Activated CD4-positive, alpha-beta T cell treated with anti-CD3 and anti-CD28 coated beads, Interleukin-2, amount 50 U/mL, for 4 hours (primary cell): ENCODE measurements at regions not wholly inside any gene's neighbourhood (a gene's known extent, or its start where the extent isn't known, plus 50 kb on each side); places are given as distances from the start of the nearest gene placed in this dataset.

Experiments used
- DNase-seq, 2 experiments: peaks; one replicate each; pipeline ENCODE4 v3.0.0-alpha.2; 2020

DNA sequence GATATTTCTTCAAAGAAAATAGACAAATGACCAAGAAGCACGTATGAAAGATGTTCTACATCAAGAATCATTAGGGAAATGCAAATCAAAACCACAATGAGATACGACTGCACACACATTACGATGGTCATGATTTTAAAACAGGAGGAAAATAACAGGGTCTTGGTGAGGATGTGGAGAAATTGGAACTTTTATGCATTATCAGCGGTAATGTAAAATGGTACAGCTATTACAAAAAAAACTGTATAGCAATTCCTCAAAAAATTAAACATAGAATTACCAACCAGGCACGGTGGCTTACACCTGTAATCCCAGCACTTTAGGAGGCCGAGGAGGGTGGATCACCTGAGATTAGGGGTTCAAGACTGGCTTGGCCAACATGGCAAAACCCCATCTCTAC, 178.8 kb upstream of the NEBL start:
- DNase-seq, result no peak

DNA sequence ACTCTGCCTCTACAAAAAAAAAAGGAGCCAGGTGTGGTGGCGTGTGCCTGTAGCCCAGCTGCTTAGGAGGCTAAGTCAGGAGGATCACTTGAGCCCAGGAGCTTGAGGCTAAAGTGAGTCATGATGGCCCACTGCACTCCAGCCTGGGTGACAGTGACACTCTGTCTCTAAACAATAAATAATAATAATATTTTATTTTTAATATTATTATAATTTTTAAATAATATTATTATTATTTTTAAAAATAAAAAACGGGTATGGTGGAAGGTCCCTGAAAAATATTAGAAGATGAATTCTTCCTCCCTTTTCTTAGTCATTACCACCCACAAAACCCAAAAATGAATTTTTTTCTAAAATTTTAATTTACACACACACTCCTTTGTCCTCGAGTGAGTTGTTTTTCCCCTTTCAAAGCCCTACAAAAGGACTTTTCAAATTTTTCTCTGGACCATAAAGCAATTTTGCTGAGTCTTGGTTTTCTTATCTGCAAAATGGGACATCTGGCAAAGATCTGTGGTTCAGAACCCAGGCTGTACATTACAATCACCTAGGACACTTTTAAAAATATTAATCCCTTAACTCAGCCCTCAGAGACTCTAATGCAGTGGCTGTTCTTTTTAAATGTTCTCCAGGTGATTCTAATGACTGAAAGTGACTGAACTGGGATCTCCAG, 174.0 kb upstream of the NEBL start:
- no peak for DNase-seq

DNA sequence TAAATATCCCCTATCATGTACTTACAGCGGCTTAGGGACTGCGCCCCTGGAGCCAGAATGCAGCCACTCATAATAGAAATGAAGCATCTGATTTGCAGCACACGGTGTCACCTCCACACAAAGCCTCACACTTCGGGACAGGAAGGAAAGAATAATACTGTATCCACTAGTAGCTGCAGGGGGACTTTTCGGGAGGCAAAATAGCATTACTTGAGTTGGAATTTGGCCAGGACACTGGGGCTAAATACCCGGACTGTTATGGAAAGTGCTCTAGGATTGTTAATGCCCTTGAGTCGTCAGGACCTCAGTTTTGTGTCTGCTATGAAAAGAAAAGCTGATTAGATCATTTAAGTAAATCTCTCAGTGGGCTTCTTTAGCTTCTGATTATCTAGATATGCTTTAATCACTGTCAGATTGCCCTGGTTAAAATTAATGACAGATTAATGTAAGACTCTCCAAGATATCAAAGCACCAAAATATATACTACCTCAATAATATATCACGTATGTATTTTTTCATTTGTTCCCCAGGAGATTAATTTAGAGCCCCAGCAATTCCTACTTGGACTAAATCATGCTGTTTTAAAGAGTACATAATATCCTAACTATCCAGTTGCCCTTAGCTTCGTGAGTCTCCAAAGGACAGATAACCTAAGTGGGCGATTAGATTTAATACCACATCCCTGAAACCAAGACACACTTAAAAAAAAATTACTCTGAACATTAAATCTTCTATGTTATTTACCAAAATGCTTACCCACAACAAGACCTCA, 173.0 kb upstream of the NEBL start:
- DNase-seq, result no peak

DNA sequence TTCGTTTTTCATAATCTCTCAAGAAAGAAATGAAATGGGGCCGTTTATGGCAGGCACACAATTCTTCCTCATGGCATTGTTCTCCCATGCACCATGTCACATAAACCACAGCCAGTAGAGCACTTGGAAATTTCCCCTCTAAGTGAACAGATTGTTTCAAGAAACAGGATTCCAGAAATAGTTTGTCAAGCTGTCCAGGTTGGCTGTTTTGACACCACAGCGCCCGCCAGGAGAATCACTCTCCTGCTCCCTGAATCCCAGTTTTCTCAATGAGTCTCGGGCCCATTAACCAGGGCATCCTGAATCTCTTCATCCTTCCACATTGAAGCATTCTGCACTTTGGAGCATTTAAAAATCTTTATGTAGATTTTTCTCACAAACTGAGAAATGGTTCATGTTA, 172.2 kb upstream of the NEBL start:
- no peak for DNase-seq

DNA sequence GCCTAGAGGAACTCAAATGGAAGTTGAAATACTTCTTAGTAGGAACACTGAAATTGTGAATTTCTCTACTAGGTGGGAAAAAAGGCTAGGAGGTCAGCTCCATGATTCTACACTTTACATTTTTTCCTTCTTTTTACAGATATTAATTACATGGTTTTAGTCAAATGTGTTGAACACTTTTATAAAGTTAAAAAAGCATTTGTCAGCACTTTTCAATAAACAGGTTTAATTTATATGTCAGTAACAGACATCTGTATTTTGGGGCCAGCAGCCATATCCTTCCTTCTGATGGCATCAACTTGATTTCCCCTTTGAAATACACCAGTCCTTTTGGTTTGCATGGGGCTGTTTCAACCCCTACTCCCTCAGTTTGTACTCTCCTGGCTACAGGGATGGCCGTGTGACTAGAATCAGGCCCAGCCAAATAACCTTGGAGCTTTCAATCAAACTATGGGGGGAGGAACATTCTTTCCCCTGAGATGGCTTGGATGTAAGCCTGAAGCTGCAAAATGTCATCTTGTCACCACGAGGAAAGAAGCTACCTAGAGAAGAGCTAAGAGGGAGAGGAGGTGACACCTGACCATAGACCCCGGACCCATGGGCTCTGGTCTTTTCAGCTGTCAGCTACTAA, 171.0 kb upstream of the NEBL start:
- no peak for DNase-seq

DNA sequence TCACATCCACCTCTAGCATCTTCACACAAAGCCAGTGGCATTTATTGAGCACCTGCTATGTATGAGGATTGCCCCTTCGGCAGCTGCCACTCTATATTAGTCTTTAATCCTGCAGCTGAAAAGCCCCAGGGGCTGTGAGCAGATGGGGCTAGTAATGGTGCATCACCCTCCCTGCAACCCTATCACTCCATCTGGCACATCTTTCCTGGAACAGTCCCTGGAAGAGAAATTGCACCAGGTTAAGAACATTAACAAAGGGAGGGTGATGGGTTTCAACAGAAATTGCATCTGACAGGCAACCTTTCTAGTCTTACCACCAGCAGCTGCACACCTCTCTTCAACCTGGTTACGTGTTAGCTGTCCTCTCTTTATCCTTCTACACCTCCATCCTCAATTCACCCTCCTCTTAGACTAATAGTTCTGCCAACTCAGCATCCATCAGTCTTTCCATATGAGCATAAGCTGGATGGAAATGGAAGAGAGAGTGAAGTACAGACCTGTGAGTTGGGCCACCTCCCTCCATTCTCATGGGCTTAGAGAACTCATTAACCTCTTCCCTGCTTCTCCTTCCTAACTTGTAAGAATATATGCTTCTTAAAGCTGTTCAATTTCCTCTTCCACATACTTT, 168.6 kb upstream of the NEBL start:
- DNase-seq, result no peak

DNA sequence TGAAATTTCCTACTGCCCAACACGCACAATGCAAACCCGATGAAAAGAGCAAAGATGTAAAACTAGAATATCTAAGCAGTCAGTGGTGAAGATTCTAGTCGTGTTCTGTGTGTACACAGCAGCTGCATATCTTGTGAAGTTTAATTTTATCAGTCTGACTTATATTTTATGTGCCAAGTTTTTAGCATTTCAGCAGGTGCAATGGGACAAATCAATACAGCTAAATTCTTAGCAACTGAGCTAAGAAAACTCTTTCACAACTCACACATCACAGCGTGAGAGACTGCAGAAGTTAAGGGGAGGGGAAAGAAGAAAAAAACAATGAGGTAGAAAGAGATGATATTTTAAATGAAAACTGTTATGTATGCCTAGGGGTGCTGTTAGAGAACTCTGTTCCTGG, 164.9 kb upstream of the NEBL start:
- no peak for DNase-seq

DNA sequence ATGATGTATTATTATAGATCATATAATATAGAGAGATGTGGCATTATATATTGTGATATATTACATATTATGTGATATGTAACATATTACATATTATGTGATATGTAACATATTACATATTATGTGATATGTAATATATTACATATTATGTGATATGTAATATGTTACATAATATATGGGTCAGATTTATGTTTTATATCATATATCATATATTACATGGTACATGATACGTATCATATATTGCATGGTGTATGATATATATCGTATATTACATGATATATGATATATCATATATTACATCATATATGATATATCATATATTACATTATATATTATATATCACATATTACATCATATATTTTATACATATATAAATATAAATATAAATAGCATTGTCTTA, 164.1 kb upstream of the NEBL start:
- DNase-seq, result no peak

DNA sequence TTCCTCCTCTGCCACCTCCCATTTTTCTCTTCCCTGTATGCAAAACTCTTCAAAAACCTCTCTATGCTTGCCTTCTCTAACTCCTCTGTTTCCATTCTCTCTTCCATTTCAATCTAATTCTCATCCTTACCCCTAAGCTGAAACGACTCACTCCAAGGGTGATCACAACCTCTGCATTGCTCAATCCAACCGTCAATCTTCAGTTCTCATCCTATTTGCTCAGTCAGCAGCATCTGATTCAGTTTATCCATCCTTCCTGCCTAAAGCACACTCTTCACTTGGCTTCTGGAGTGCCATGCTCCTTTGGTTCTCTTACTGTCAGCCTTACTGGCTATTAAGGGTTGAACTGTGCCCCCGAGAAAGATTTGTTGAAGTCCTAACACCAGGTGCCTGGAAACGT, 163.5 kb upstream of the NEBL start:
- no peak for DNase-seq

DNA sequence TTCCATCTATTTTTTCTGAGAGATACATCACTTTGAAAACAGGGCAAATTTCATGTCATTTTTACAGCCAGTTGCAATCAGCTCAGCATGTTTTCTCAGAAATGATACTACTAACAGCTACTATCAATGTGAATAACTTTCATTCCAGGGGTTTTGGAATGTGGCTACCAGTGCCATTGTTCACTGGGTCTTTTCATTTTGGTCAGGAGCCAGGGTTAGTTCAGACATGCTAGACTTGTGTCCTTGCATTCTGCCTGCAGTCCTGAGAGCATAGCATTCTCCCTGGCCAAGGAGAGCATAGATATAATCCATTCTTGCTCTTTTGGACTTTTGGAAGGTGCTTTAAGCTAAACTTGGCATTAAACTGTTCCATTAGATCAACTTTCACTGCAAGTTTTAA, 160.9 kb upstream of the NEBL start:
- DNase-seq, result no peak

DNA sequence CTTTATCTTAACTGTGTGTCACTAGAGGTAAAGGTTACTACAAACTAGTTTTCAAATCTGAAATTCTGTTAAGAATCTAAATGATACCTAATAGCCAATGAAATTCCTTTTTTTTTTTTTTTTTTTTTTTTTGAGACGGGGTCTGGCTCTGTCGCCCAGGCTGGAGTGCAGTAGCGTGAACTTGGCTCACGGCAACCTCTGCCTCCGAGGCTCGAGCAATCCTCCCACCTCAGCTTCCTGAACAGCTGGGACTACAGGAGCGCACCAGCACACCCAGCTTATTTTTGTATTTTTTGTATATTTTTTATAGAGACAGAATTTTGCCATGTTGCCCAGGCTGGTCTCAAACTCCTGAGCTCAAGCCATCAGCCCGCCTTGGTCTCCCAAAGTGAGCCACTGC, 160.3 kb upstream of the NEBL start:
- no peak for DNase-seq

DNA sequence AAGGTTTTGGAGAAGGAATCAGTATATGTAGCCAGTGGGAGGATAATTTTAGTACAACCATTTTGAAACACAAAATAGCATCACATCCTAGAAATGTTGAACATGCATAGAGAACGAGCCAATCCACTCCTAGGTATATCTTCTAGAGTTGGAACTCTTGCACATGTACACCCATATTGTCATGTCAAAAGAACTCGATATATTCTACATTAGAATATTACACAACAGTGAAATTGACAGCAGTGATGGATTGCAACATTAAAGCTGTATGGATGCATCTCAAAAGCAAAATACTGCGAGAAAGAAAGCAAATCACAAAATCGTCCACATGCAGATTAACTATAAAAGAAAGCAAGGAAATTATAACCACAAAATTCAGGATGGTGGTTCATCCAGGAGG, 159.3 kb upstream of the NEBL start:
- no peak for DNase-seq

DNA sequence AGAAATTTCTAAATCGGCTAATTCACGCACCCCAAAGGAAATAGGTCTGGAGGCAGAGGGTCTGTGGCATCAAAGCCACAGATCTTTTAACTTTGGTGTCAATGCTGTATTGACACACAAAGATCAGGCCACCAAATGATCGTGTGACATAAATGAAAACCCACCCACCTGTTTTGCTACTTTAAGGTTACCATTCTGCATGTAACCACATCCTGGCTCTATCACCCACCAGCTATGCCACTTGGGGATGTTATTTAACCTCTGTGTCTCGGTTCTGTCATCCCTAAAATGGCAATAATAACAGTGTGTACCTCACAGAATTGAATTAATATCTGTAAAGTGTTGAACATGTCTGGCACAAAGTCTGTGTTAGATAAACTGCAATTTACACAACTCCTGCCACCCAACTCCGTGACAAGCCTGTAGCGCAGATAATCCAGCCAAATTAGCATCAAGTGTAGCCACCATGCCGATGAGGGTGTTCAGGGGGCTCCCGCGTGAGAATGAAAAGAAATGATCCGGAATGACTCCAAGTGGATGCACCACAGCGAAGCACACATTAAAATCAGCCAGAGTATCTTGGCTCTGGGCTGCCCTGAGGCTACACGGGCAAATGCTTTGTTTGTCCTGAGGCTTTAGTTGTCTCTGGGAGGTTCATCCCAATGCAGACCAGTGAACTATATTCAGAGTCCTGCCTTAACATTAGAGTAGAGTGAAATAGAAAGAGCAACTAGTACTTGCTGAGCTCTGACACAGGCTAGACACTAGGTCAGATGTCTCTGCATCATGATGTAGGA, 158.4 kb upstream of the NEBL start:
- no peak for DNase-seq

DNA sequence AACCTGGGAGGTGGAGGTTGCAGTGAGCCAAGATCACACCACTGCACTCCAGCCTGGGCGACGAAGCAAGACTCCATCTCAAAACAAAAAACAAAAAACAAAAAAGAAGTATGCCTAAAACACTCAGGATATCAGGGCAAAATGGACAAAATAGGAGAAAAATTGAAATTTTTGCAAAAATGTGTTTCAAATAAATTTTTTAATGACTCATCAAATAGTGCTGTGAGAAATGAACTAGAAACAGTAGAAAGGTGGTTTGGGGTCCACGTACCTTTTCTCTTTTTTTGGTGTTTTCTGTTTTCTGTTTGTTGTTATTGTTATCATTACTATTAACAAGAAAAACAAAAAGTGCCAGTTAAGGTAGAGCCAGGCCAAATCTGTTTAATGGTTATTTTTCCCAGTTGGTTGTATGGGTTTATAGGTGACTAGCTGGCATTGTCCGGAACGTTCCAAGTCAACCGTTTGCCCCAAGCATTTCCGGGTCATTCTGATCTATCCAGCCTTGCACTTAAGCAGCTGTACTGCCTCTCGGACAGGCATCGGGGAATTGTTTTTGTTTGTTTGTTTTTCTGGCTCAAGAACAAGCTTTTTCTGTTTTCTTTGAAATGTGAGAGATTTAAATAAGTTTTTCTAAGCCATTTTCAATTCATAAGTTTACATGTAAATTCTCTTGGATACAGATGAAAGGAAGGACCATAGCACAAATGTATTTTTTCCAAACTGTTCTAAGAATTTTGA, 157.0 kb upstream of the NEBL start:
- no peak for DNase-seq

DNA sequence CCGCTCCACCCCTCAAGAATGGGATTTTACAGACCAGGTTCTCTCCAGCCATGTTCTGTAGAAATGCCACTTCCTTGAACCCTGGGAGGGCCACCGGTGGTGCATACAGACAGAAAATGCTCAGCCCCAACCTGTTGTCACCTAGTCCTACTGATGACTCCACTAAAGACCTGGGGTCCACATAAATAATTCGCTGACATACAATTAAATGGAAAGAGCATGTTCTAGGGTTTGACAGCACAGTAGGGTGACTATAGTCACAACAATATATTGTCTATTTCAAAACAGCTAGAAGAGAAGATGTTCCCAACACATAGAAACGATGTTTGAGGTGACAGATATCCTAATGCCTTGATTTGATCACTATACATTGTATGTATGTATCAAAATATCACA, 155.6 kb upstream of the NEBL start:
- DNase-seq, result no peak

DNA sequence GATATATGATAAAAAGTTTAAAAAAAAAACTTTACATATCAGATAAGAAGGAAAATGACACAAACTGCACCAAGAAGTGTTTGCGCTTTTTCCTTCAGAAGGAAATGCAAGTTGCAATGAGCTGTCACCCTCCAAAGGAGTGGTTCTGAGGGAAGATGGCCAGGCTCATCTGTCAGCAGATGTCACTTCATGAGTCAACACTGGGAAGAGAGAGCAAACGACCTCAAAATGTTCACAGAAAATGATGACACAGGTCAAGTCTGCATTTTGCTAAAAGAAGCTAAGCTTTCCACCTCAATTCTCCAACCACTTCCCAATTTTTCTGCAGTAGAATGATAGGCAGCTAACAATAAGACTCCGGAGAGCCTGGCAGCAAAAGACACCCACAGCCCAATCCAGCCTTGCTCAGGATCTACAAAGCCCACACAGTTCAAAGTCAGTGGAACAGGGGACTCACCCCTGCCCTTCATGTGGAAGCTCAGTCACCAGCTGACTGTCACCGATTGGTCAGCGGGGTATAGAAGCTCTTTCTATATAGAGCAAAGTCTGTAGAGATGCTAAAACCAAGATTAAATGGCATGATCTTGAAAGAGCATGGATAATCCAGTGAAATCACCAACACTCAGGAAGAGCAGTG, 155.1 kb upstream of the NEBL start:
- no peak for DNase-seq

DNA sequence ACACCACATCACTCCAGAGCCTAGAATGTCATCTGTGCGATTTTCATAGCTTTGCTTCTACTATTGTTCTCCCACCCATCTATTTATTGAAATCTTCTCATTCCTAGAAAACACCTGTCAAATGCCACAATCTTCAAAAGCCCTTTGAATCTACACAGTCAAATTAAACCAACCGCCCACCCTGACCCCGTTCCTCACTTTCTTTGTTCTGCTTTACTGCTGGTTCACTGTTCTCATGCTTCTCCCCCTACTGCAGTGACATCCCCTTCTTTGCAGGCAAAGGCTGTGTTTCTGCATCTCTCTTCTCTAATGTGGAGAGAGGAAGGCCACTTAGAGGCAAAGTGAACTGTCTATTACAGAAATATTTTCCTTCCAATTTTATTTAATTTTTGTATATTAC, 152.4 kb upstream of the NEBL start:
- no peak for DNase-seq

DNA sequence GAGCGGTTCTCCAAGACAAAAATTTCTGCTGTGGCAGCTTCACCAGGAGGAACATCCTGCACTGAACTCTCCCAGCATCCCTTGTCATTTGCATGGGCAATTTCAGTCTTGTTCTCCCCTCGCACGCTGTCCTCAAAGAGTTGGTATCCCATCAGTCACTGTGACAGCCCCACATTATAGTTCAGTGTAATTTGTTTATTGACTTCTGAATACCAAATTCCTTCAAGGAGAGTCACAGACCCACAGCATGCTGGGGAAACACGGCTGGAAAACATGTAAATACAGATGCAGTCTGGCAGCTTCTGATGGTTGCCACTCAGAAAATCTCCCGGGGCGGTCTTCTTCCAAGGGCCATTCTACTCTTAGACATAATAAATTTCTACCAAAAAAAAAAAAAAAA, 151.0 kb upstream of the NEBL start:
- DNase-seq, result no peak

DNA sequence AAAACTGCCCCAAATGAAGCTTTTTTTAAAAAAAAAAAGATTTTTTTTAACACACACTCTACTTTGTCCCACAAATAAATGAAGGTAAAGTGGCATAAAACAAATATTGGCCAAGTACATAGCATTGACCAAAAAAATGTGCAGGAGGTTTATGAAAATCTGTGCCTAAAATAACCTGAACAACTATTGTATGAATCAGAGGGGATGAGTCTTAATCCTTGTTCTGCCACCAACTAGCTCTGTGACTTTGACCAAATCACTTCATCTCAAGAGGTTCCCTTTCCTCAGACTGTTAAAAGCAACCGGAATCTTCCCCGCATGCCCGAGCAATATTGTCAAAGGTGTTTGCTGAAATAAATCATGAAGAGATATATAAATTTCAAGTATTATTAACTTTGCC, 150.4 kb upstream of the NEBL start:
- no peak for DNase-seq

DNA sequence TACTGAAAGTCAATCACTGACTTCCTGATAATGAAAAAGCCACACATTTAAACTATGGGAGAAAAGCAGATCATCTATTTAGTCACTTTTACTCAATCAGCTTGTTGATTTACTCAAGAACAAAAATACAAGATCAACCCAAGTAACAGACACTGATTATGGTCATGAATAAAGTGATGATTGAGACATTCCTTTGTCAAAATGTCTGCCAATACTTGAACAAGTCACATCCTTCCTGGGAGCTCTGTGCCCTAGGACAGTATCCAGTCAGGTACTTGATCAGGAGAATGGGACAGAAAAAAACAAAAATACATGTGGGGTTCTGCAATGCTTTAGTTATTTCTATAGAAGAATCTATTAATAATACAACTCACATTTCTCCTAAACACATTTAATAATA, 150.0 kb upstream of the NEBL start:
- DNase-seq, result no peak

DNA sequence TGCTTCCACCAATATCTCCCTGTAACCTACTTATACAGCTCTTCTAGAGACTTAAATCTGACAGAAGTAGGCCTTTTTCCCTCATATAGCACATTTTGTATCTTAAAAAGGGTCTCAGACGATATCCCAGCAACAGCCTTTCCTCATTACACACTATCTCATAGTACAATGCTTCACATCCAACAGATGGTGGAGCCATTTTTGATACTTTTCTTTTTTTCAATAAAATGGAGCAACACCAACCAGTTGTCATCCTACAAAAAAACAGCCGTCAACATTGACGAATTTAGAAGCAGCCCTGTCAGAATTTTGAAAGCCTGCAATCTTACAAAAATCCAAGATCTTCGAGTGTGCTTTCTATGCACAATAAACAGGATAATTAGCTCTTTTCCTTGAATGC, 145.9 kb upstream of the NEBL start:
- no peak for DNase-seq

DNA sequence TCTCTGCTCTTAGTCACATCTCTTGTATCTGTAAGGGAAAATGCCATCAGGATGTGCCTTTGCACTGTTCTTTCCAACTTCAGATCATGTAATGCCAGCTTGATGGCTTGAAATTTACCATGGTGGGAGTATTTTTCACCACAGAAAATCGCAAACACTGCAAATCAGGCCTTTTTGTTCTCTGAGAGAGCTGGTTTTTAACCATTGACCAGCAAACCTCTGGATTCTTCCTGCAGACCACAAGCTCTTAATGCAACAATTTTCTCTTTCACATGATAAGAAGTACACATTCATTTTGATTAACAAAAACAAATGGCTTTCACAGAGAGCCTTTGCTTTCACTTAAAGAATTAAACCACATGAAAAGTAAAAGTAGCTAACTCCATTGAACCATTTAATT, 145.4 kb upstream of the NEBL start:
- DNase-seq, result no peak
